Aorta (tissue), 5 donors: ENCODE measurements at regions not wholly inside any gene's neighbourhood (a gene's known extent, or its start where the extent isn't known, plus 50 kb on each side); places are given as distances from the start of the nearest gene placed in this dataset.

Experiments used
- ATAC-seq: fragments of 200-7000 bp; cut with Tn5 transposase; one replicate; pipeline ENCODE4 v1.9.1; 2022; ENCODE audit warnings: moderate library complexity; ENCODE audit not compliant: low FRiP score
- DNase-seq, 2 donors: peaks; one replicate each; pipeline ENCODE4 v3.0.0-alpha.2; 2020
- H3K27ac ChIP-seq, 2 donors: one replicate each; pipeline ENCODE4 v1.5.1; 2013; ENCODE audit warnings: low read length in 2 of 2, mild to moderate bottlenecking in 2 of 2, moderate library complexity in 2 of 2, control low read depth in 1 of 2, inconsistent platforms in 1 of 2, low read depth in 1 of 2
- H3K27me3 ChIP-seq, 2 donors: one replicate each; pipeline ENCODE4 v1.6.1; 2013; ENCODE audit warnings: control low read depth in 1 of 2, low read length in 1 of 2, mild to moderate bottlenecking in 1 of 2, moderate library complexity in 1 of 2; ENCODE audit not compliant: insufficient read depth in 2 of 2, control insufficient read depth in 1 of 2
- H3K36me3 ChIP-seq, 2 donors: one replicate each; pipeline ENCODE4 v1.6.1; 2013; ENCODE audit warnings: control low read depth in 1 of 2, low read length in 1 of 2, mild to moderate bottlenecking in 1 of 2; ENCODE audit not compliant: insufficient read depth in 2 of 2, control insufficient read depth in 1 of 2
- H3K4me1 ChIP-seq, 2 donors: one replicate each; pipeline ENCODE4 v1.6.1; 2013; ENCODE audit warnings: low read length in 2 of 2, control low read depth in 1 of 2, mild to moderate bottlenecking in 1 of 2, moderate library complexity in 1 of 2; ENCODE audit not compliant: insufficient read depth in 2 of 2, control insufficient read depth in 1 of 2
- H3K4me3 ChIP-seq, 2 donors: one replicate each; pipeline ENCODE4 v1.5.1; 2013; ENCODE audit warnings: low read length in 2 of 2, control low read depth in 1 of 2, mild to moderate bottlenecking in 1 of 2
- H3K9me3 ChIP-seq: one replicate; pipeline ENCODE4 v1.6.1; 2013; ENCODE audit warnings: mild to moderate bottlenecking, low read length; ENCODE audit not compliant: control insufficient read depth
- WGBS, 2 donors: extraction: QIAGEN DNeasy Blood & Tissue Kit; methylation state at CpG; one replicate each; pipeline ENCODE4 v1.1.7; 2013; 5-methylcytosine and 5-hydroxymethylcytosine counted together
- intact Hi-C, 2 donors: fragments of 100-400 bp; cut with DNase I; formaldehyde crosslinking; loops; one replicate each; pipeline versions ENCODE4 v1.14.2 to v1.15.0; 2022
- donor health status: healthy with polysubstance abuse.
- donor health status: Bipolar disorder and iron deficiency.
- donor health status: DM: no; HTN: no; CAD: no.
- donor health status: DM: no; HTN: no; CAD: no.
- donor health status: DM: yes; HTN: yes; CAD: no.

DNA sequence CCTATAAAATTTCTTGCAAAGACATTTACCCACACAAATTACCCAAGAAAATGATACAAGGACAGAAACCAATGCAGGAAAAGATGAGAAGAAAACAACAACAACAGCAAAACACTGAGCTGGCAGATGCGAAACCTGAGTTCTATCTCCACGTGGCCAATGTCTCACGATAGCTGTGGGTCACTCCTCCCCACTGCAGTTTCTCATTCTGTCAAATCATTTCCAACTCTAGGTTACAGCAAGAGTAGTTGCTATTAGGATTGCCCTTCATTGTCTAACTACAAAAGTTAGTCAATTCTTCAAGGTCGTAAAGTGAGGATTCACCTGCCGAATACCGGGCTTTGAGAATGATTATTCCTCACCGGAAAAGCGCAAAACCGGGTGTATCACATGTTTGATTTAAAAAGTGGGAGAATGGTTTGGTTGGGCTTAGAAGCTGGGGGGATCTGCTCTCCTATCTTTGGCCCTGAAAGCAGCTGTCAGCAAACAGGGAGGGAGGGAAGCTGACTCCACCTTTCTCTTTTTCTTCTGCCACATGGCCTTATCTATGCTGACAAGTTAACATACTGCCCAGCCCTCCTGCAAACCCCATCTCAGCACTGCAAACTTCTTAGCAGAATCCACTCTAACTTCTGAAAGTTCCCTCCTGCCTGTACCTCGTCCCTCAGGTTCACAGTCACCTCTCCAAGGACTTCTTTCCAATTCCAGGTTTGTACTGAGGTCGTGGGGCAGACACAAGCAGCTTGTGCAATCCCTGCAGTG, 473.0 kb downstream of the SOX11 start:
- no peaks in the 10 kb centered on the region for H3K9me3 ChIP-seq
- DNase-seq (no peak), ATAC-seq (peak; percentile 50)
- no peaks in the 10 kb centered on the region for H3K27me3 ChIP-seq
- no peaks in the 10 kb centered on the region for H3K4me1 ChIP-seq
- 57 to 62% methylated on average over 11 of the region's 11 CpGs for WGBS, 2 donors
- no peak overlapping the region for H3K27ac ChIP-seq
- intact Hi-C loops: no loop called here
- H3K36me3 ChIP-seq: no peaks in the 10 kb centered on the region
- H3K4me3 ChIP-seq: no peak overlapping the region

DNA sequence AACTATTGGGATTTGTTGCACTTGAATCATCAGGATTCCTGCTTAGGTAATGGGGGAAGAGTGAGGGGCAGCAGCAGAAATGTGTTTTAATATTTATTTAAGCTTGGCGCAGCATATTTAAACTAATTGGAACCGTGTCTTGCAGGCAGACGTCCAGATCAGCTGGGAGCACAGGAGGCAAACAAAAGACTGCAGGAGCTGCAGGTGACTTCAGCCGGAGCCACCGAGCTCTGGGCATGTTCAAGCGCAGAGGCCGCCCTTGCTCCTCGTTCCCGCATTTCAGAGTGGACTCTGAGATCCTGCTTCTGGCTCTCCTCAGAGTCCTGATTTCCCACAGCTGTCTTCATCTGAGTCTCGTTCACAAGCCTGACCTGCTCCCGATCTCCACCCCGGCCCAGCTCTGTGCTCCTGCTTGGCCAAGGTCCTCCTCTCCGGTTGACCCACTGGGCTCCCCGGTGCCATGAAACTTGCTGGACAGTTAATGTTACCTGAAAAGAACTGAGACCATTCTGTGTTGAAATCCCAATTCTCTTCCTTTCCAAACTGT, 475.5 kb downstream of the SOX11 start:
- Histone ChIP-seq H3K9me3 (no peaks in the 10 kb centered on the region), H3K4me3 (no peak overlapping the region), H3K27ac (no peak overlapping the region), H3K36me3 (no peaks in the 10 kb centered on the region), H3K4me1 (no peaks in the 10 kb centered on the region), H3K27me3 (no peaks in the 10 kb centered on the region)
- intact Hi-C loops: no loop called here
- 70 to 71% methylated on average over 14 of the region's 14 CpGs for WGBS, 2 donors
- no peak for DNase-seq
- ATAC-seq: no peak

DNA sequence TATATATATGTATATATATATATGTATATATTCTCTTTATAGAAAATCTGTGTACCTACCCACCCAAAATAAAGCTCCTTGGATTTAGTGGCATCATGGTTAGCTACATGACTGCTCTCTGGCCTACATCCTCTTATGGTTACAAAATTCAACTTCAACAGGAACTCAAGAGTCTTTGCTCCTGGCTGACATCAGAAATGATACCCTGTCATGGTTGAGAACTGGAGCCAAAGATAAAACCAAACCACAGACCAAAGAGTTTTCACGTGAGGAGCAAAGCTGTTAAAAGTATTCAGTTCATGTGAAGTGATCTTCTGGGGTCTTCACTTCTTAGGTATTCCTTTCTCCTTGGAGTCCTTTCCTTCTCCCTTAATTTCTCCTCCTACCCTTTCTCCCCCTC, 476.3 kb downstream of the SOX11 start:
- H3K36me3 ChIP-seq: no peaks in the 10 kb centered on the region
- no peak overlapping the region for H3K27ac ChIP-seq
- no peaks in the 10 kb centered on the region for H3K9me3 ChIP-seq
- H3K4me3 ChIP-seq: no peak overlapping the region
- H3K27me3 ChIP-seq: no peaks in the 10 kb centered on the region
- intact Hi-C loops: no loop called here
- WGBS, 2 donors: 69 to 76% methylated on average over 1 of the region's 1 CpG
- no peaks in the 10 kb centered on the region for H3K4me1 ChIP-seq
- ATAC-seq (no peak), DNase-seq (no peak)

DNA sequence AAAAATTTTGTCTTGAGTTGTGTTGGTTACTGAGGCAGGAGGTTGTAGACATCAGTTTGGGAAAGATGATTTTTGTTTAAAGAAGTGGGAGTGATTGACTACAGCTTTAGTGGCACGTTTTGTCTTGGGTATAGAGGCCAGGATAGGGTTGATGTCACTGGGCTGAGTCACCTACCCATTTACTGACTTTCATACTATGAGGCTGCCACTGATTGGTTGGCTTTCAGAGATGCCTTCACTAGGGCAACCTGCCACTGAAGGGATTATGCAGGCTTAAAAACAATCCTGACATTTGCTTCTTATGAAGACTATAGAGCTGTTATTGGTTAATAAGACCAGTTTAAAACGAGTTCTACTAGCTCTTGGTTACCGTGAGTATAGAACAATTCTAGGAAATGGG, 479.1 kb downstream of the SOX11 start:
- Histone ChIP-seq H3K9me3 (no peaks in the 10 kb centered on the region), H3K36me3 (no peaks in the 10 kb centered on the region), H3K4me1 (no peaks in the 10 kb centered on the region), H3K27ac (no peak overlapping the region), H3K27me3 (no peaks in the 10 kb centered on the region), H3K4me3 (no peak overlapping the region)
- intact Hi-C loops: no loop called here
- WGBS, 2 donors: 69 to 71% methylated on average over 3 of the region's 3 CpGs
- DNase-seq (no peak), ATAC-seq (no peak)

DNA sequence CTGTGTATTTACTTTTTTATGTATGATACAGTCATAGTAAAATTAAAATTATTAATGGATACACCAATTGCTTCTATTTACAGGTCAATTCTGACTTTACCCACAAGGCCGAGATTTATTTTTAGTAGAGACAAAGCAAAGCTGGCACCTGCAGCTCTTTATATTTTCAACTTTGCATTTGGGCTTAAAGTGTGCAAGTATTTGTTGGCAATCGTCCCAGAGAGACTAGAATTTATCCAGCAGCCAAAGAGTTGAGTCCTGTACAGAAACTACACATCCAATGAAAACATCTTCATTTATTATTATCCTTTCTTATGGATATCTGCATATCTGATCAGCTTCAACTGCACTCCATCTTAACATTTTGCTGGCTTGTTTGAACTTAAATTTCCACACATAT, 485.6 kb downstream of the SOX11 start:
- Histone ChIP-seq H3K4me1 (no peaks in the 10 kb centered on the region), H3K4me3 (no peak overlapping the region), H3K27ac (no peak overlapping the region), H3K36me3 (no peaks in the 10 kb centered on the region), H3K9me3 (no peaks in the 10 kb centered on the region), H3K27me3 (no peaks in the 10 kb centered on the region)
- no peak for ATAC-seq
- intact Hi-C loops: no loop called here
- WGBS, 2 donors: 22 to 29% methylated on average over 2 of the region's 2 CpGs
- DNase-seq: no peak

DNA sequence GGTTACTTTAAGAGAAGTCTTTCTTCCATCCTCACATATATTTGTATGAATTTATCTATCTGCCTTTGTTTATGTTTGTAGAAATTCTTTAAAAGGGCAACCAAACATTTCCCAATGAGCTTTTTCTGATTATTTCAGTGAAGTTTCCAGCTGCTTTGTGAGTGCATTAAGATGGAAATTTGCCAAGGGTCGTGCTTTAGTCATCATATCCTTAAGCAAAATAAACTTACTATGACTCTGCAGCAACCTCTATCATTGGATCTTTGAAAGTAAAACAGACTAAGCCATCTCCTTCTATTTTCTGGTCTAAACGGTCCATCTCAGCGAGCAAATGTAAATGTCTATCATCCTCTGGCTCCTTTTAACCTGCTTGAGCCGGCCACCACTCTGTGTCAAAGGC, 489.3 kb downstream of the SOX11 start:
- no peak overlapping the region for H3K27ac ChIP-seq
- DNase-seq (no peak), ATAC-seq (no peak)
- no peaks in the 10 kb centered on the region for H3K27me3 ChIP-seq
- H3K36me3 ChIP-seq: no peaks in the 10 kb centered on the region
- H3K4me3 ChIP-seq: no peak overlapping the region
- no peaks in the 10 kb centered on the region for H3K4me1 ChIP-seq
- 27 to 36% methylated on average over 4 of the region's 4 CpGs for WGBS, 2 donors
- intact Hi-C loops: no loop called here
- no peaks in the 10 kb centered on the region for H3K9me3 ChIP-seq

DNA sequence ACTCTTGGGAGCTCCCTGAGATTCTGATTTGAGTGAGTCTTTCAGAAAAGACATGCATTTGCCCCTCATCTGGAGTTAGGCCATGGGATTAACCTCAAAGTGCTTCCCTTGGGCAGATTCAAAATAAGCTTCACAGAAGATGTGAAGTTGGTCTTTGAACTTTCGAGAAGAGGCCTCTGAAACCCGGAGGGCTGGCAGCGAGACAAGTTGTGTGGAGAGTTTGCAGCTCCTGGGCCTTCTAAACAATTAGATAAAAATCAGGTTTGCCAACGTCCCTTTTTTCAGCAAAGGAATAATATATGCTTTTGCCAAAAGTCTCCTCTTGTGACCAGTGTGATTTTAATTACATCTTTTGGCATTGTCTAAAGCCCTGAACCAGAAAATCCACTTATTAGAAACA, 489.7 kb downstream of the SOX11 start:
- Histone ChIP-seq H3K4me3 (no peak overlapping the region), H3K27me3 (no peaks in the 10 kb centered on the region), H3K4me1 (no peaks in the 10 kb centered on the region), H3K9me3 (no peaks in the 10 kb centered on the region), H3K36me3 (no peaks in the 10 kb centered on the region), H3K27ac (no peak overlapping the region)
- intact Hi-C loops: no loop called here
- DNase-seq: no peak
- 36 to 43% methylated on average over 4 of the region's 4 CpGs for WGBS, 2 donors
- no peak for ATAC-seq

DNA sequence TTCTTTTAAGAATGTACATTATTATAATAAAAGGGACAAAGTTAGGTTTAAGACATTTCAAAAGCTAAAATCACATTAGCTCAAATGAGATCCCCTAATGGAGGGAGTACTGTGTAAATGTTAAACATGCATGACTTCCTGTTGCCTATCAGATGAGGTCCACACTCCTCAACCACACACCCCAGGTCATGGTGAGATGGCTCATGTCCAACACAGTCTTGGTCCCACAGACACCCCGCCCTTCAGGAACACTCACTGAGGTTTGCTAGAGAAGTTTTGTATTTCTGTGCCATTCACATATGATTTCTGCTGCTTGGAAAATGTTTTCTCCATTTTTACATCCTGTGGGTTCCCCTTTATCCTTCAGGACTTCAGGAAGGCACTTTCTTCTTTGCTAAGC, 491.0 kb downstream of the SOX11 start:
- Histone ChIP-seq H3K4me1 (no peaks in the 10 kb centered on the region), H3K36me3 (no peaks in the 10 kb centered on the region), H3K27me3 (no peaks in the 10 kb centered on the region), H3K4me3 (no peak overlapping the region), H3K9me3 (no peaks in the 10 kb centered on the region), H3K27ac (no peak overlapping the region)
- intact Hi-C loops: no loop called here
- ATAC-seq (no peak), DNase-seq (no peak)
- WGBS, 2 donors: 81 to 96% methylated on average over 1 of the region's 1 CpG

DNA sequence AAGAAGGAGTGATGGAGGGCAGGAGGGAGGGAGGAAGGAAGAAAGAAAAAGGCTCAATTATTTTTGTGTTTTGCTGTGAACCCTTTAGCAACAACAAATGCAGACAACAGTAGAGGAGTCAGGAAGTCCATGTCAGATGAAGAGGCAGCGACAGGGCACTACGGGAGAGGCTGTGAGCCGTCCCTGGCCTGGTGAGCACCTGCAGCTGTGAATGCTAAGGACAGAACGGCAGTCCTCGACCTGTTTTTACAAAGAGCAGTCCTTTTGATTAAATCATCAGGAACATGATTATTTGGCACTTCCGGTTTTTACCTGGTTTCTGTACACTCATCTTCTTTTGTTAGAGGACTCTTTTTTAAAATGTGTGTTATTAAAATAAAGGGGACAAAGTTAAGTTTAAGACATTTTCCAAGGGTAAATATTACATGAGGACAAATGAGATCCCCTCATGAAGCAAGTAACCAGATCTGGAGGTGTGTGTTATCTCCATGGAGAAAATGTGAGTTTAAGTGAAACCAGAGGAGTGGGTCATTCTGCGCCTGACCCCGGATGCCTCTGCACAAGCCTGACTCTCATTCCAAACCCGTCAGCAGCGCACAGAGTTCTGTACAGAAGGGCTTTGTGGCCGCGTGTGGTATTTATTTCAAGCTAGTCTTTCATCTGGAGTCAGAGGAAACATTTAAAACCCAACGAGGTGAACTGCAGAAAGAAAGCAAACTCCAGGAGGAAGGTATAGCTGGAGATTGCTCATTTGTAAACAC, 492.5 kb downstream of the SOX11 start:
- DNase-seq: no peak
- H3K27me3 ChIP-seq: no peaks in the 10 kb centered on the region
- no peak overlapping the region for H3K27ac ChIP-seq
- H3K4me3 ChIP-seq: no peak overlapping the region
- no peak for ATAC-seq
- intact Hi-C loops: no loop called here
- H3K36me3 ChIP-seq: no peaks in the 10 kb centered on the region
- no peaks in the 10 kb centered on the region for H3K4me1 ChIP-seq
- WGBS, 2 donors: 42 to 54% methylated on average over 13 of the region's 13 CpGs
- H3K9me3 ChIP-seq: no peaks in the 10 kb centered on the region
